H9 (cell line): ENCODE measurements at regions not wholly inside any gene's neighbourhood (a gene's known extent, or its start where the extent isn't known, plus 50 kb on each side); places are given as distances from the start of the nearest gene placed in this dataset.

Experiments
- DNase-seq: peaks from one replicate; pipeline ENCODE4 v3.0.0-alpha.2; 2017
- H2AFZ ChIP-seq: one replicate; pipeline ENCODE4 v1.6.1; 2013; ENCODE audit warnings: mild to moderate bottlenecking, low read length, control low read depth, moderate library complexity
- H2AK5ac ChIP-seq: 2 replicates; pipeline ENCODE4 v1.6.1; 2013; ENCODE audit warnings: low read length, control low read depth, mixed read lengths; ENCODE audit not compliant: insufficient read length
- H2BK120ac ChIP-seq: one replicate; pipeline ENCODE4 v1.6.1; 2013; ENCODE audit warnings: low read depth, mild to moderate bottlenecking, low read length, control low read depth, inconsistent platforms; ENCODE audit not compliant: poor library complexity, severe bottlenecking
- H2BK12ac ChIP-seq: 2 replicates; pipeline ENCODE4 v1.6.1; 2013; ENCODE audit warnings: low read length, control low read depth, mixed read lengths, low read depth; ENCODE audit not compliant: insufficient read length
- H2BK15ac ChIP-seq: 2 replicates; pipeline ENCODE4 v1.6.1; 2013; ENCODE audit warnings: low read depth, low read length, control low read depth
- H2BK20ac ChIP-seq: one replicate; pipeline ENCODE4 v1.6.1; 2013; ENCODE audit warnings: low read depth, mild to moderate bottlenecking, low read length, control low read depth, inconsistent platforms; ENCODE audit not compliant: poor library complexity, severe bottlenecking
- H2BK5ac ChIP-seq: 2 replicates; pipeline ENCODE4 v1.6.1; 2013; ENCODE audit warnings: low read length, control low read depth, mixed read lengths; ENCODE audit not compliant: insufficient read length
- H3K14ac ChIP-seq: 2 replicates; pipeline ENCODE4 v1.6.1; 2013; ENCODE audit warnings: low read length, control low read depth; ENCODE audit not compliant: insufficient read depth
- H3K18ac ChIP-seq: 2 replicates; pipeline ENCODE4 v1.6.1; 2013; ENCODE audit warnings: low read depth, mild to moderate bottlenecking, mixed read lengths, low read length, control low read depth; ENCODE audit not compliant: insufficient read length
- H3K23ac ChIP-seq: 2 replicates; pipeline ENCODE4 v1.6.1; 2013; ENCODE audit warnings: low read length, control low read depth, mixed read lengths, low read depth; ENCODE audit not compliant: insufficient read length
- H3K23me2 ChIP-seq: 2 replicates; pipeline ENCODE4 v1.6.1; 2013; ENCODE audit warnings: low read depth, mild to moderate bottlenecking, mixed read lengths, low read length, control low read depth; ENCODE audit not compliant: insufficient read length, poor library complexity, severe bottlenecking
- H3K27ac ChIP-seq: 2 replicates; pipeline ENCODE4 v1.5.1; 2013; ENCODE audit warnings: low read length, control low read depth, mixed read lengths, low read depth; ENCODE audit not compliant: insufficient read length
- H3K27me3 ChIP-seq: 2 replicates; pipeline ENCODE4 v1.6.1; 2013; ENCODE audit warnings: low read length, control low read depth, inconsistent platforms; ENCODE audit not compliant: insufficient read depth
- H3K4ac ChIP-seq: 2 replicates; pipeline ENCODE4 v1.6.1; 2013; ENCODE audit warnings: low read depth, mild to moderate bottlenecking, control low read depth, inconsistent platforms, low read length, moderate library complexity
- H3K4me1 ChIP-seq: 2 replicates; pipeline ENCODE4 v1.6.1; 2013; ENCODE audit warnings: low read length, control low read depth, inconsistent platforms; ENCODE audit not compliant: insufficient read depth
- H3K4me2 ChIP-seq: 2 replicates; pipeline ENCODE4 v1.6.1; 2013; ENCODE audit warnings: low read length, control low read depth, mixed read lengths; ENCODE audit not compliant: insufficient read length, insufficient read depth
- H3K56ac ChIP-seq: 2 replicates; pipeline ENCODE4 v1.6.1; 2013; ENCODE audit warnings: low read depth, mild to moderate bottlenecking, mixed read lengths, low read length, control low read depth; ENCODE audit not compliant: insufficient read length
- H3K79me1 ChIP-seq: 2 replicates; pipeline ENCODE4 v1.6.1; 2013; ENCODE audit warnings: low read depth, mild to moderate bottlenecking, moderate library complexity, low read length, control low read depth, inconsistent platforms; ENCODE audit not compliant: insufficient read depth, poor library complexity, severe bottlenecking
- H3K79me2 ChIP-seq: 2 replicates; pipeline ENCODE4 v1.6.1; 2013; ENCODE audit warnings: low read length, control low read depth, inconsistent platforms; ENCODE audit not compliant: insufficient read depth
- H3K9ac ChIP-seq: 2 replicates; pipeline ENCODE4 v1.6.1; 2013; ENCODE audit warnings: low read length, control low read depth, mixed read lengths; ENCODE audit not compliant: insufficient read length; ENCODE audit errors: extremely low read depth
- H3K9me3 ChIP-seq: one replicate; pipeline ENCODE4 v1.6.1; 2013; ENCODE audit warnings: low read depth, low read length, inconsistent platforms; ENCODE audit not compliant: control insufficient read depth
- H3T11ph ChIP-seq: one replicate; pipeline ENCODE4 v1.6.1; 2013; ENCODE audit warnings: mild to moderate bottlenecking, low read length, control low read depth, inconsistent platforms
- H4K20me1 ChIP-seq: one replicate; pipeline ENCODE4 v1.6.1; 2013; ENCODE audit not compliant: control insufficient read depth, insufficient read length, insufficient read depth
- H4K5ac ChIP-seq: 2 replicates; pipeline ENCODE4 v1.6.1; 2013; ENCODE audit warnings: low read depth, mild to moderate bottlenecking, mixed read lengths, low read length, control low read depth; ENCODE audit not compliant: insufficient read length
- H4K8ac ChIP-seq: replicated peaks from 2 replicates; pipeline ENCODE4 v1.6.1; 2013; ENCODE audit warnings: low read length, control low read depth, mixed read lengths, low read depth; ENCODE audit not compliant: insufficient read length
- H4K91ac ChIP-seq: 2 replicates; pipeline ENCODE4 v1.6.1; 2013; ENCODE audit warnings: low read depth, mild to moderate bottlenecking, moderate library complexity, mixed read lengths, low read length, control low read depth; ENCODE audit not compliant: insufficient read length
- H3K27ac Mint-ChIP-seq, 3 experiments: 2 replicates in 2 of 3; 3 replicates in 1 of 3; pipeline ENCODE4 v1.8.0; 2020 to 2021; ENCODE audit warnings: mixed read lengths in 3 of 3, mild to moderate bottlenecking in 1 of 3, moderate library complexity in 1 of 3
- H3K27me3 Mint-ChIP-seq: 2 replicates; pipeline ENCODE4 v1.8.0; 2021; ENCODE audit warnings: low read depth, mild to moderate bottlenecking, moderate library complexity, mixed read lengths
- H3K36me3 Mint-ChIP-seq, 3 experiments: 2 replicates in 2 of 3; 3 replicates in 1 of 3; pipeline ENCODE4 v1.8.0; 2020 to 2021; ENCODE audit warnings: low read depth in 3 of 3, mixed read lengths in 3 of 3; ENCODE audit not compliant: insufficient read depth in 1 of 3
- H3K4me1 Mint-ChIP-seq, 2 experiments: 2 replicates each; pipeline ENCODE4 v1.8.0; 2020; ENCODE audit warnings: mixed read lengths in 2 of 2
- H3K4me3 Mint-ChIP-seq, 2 experiments: 2 replicates in 1 of 2; 3 replicates in 1 of 2; pipeline ENCODE4 v1.8.0; 2020 to 2021; ENCODE audit warnings: mild to moderate bottlenecking in 2 of 2, mixed read lengths in 2 of 2, moderate library complexity in 1 of 2
- H3K9me3 Mint-ChIP-seq, 2 experiments: 2 replicates in 1 of 2; 3 replicates in 1 of 2; pipeline ENCODE4 v1.8.0; 2020; ENCODE audit warnings: mild to moderate bottlenecking in 2 of 2, mixed read lengths in 2 of 2, moderate library complexity in 1 of 2
- WGBS: extraction: QIAGEN DNeasy Blood & Tissue Kit; methylation state at CpG from one replicate; pipeline ENCODE4 v1.1.7; 2013; ENCODE audit warnings: missing lambda C conversion rate, low lambda C conversion rate, mixed read lengths; ENCODE audit not compliant: insufficient read length; ENCODE audit errors: extremely low coverage; 5-methylcytosine and 5-hydroxymethylcytosine counted together
- TF ChIP-seq, protein P1 (sequence below): fragments of 200-600 bp; sonication (generic); conservative IDR thresholded peaks from 3 replicates; pipeline ENCODE4 v1.8.0; 2021; ENCODE audit warnings: antibody characterized with exemption, mild to moderate bottlenecking

DNA sequence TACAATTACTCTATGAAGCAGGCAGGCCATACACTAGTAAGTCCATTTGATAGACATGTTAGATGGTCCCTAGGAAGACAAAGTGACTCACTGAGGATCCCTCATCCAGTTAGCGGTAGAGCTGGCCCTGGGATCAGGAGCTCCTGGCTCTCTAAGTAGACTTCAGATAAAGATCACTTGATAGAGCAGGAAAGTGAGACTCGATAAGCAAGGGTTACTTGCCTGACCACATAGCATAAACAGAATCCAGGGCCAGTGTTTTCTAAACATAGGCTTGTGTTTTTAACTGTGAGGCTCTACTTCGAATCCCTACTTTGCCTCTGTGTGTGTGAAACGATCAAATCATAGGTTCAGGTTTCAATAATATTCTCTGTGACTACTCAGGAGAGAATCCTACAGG is 355.2 kb upstream of the TRIB2 start:
- Mint-ChIP-seq H3K27me3 (no peaks in the 10 kb centered on the region), H3K4me1 (no peaks in the 10 kb centered on the region), H3K27ac (no peak overlapping the region), H3K9me3 (no peaks in the 10 kb centered on the region), H3K36me3 (no peaks in the 10 kb centered on the region), H3K4me3 (no peak overlapping the region)
- Histone ChIP-seq H3K23me2 (no peaks in the 10 kb centered on the region), H3K9me3 (no peaks in the 10 kb centered on the region), H3K4ac (no peak overlapping the region), H3K23ac (no peak overlapping the region), H2BK12ac (no peak overlapping the region), H3K79me1 (no peaks in the 10 kb centered on the region), H3K9ac (no peak overlapping the region), H3K4me2 (no peak overlapping the region), H3T11ph (no peak overlapping the region), H2AFZ (no peak overlapping the region), H2AK5ac (no peak overlapping the region), H3K4me1 (no peaks in the 10 kb centered on the region), H3K27ac (no peak overlapping the region), H2BK20ac (no peak overlapping the region), H4K5ac (no peak overlapping the region), H2BK15ac (no peak overlapping the region), H2BK120ac (no peak overlapping the region), H4K20me1 (no peaks in the 10 kb centered on the region), H3K14ac (no peak overlapping the region), H3K18ac (no peak overlapping the region), H3K79me2 (no peaks in the 10 kb centered on the region), H4K8ac (no peak overlapping the region), H4K91ac (no peak overlapping the region), H3K27me3 (no peaks in the 10 kb centered on the region), H2BK5ac (no peak overlapping the region), H3K56ac (no peak overlapping the region)
- WGBS = no CpG with 5 or more reads among the region's 4 CpGs
- DNase-seq = no peak
- TF ChIP-seq, protein P1, sequence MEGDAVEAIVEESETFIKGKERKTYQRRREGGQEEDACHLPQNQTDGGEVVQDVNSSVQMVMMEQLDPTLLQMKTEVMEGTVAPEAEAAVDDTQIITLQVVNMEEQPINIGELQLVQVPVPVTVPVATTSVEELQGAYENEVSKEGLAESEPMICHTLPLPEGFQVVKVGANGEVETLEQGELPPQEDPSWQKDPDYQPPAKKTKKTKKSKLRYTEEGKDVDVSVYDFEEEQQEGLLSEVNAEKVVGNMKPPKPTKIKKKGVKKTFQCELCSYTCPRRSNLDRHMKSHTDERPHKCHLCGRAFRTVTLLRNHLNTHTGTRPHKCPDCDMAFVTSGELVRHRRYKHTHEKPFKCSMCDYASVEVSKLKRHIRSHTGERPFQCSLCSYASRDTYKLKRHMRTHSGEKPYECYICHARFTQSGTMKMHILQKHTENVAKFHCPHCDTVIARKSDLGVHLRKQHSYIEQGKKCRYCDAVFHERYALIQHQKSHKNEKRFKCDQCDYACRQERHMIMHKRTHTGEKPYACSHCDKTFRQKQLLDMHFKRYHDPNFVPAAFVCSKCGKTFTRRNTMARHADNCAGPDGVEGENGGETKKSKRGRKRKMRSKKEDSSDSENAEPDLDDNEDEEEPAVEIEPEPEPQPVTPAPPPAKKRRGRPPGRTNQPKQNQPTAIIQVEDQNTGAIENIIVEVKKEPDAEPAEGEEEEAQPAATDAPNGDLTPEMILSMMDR = no peak
